ENCODE measurements at regions not wholly inside any gene's neighbourhood (a gene's known extent, or its start where the extent isn't known, plus 50 kb on each side); places are given as distances from the start of the nearest gene placed in this dataset.

- TF ChIP-seq, protein P1, sequence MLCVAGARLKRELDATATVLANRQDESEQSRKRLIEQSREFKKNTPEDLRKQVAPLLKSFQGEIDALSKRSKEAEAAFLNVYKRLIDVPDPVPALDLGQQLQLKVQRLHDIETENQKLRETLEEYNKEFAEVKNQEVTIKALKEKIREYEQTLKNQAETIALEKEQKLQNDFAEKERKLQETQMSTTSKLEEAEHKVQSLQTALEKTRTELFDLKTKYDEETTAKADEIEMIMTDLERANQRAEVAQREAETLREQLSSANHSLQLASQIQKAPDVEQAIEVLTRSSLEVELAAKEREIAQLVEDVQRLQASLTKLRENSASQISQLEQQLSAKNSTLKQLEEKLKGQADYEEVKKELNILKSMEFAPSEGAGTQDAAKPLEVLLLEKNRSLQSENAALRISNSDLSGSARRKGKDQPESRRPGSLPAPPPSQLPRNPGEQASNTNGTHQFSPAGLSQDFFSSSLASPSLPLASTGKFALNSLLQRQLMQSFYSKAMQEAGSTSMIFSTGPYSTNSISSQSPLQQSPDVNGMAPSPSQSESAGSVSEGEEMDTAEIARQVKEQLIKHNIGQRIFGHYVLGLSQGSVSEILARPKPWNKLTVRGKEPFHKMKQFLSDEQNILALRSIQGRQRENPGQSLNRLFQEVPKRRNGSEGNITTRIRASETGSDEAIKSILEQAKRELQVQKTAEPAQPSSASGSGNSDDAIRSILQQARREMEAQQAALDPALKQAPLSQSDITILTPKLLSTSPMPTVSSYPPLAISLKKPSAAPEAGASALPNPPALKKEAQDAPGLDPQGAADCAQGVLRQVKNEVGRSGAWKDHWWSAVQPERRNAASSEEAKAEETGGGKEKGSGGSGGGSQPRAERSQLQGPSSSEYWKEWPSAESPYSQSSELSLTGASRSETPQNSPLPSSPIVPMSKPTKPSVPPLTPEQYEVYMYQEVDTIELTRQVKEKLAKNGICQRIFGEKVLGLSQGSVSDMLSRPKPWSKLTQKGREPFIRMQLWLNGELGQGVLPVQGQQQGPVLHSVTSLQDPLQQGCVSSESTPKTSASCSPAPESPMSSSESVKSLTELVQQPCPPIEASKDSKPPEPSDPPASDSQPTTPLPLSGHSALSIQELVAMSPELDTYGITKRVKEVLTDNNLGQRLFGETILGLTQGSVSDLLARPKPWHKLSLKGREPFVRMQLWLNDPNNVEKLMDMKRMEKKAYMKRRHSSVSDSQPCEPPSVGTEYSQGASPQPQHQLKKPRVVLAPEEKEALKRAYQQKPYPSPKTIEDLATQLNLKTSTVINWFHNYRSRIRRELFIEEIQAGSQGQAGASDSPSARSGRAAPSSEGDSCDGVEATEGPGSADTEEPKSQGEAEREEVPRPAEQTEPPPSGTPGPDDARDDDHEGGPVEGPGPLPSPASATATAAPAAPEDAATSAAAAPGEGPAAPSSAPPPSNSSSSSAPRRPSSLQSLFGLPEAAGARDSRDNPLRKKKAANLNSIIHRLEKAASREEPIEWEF (IDR thresholded peaks at IDR 0.05; ENCODE audit: insufficient replicate concordance, low read depth, low read length) = no peak
- TF ChIP-seq, protein P2, sequence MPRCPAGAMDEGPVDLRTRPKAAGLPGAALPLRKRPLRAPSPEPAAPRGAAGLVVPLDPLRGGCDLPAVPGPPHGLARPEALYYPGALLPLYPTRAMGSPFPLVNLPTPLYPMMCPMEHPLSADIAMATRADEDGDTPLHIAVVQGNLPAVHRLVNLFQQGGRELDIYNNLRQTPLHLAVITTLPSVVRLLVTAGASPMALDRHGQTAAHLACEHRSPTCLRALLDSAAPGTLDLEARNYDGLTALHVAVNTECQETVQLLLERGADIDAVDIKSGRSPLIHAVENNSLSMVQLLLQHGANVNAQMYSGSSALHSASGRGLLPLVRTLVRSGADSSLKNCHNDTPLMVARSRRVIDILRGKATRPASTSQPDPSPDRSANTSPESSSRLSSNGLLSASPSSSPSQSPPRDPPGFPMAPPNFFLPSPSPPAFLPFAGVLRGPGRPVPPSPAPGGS (IDR thresholded peaks at IDR 0.05; ENCODE audit: borderline replicate concordance, insufficient read depth, low read depth, low read length, poor library complexity, severe bottlenecking) = no peak
- TF ChIP-seq ZBTB33 (IDR thresholded peaks at IDR 0.05) (no peak), ATF2 (IDR thresholded peaks at IDR 0.05; ENCODE audit: low read length) (no peak), FOXM1 (IDR thresholded peaks at IDR 0.05; ENCODE audit: low read depth, low read length) (no peak), NFYA (IDR thresholded peaks at IDR 0.05; ENCODE audit: borderline replicate concordance, low read depth, low read length) (no peak), NR2C2 (IDR thresholded peaks at IDR 0.05; ENCODE audit: borderline replicate concordance, control insufficient read depth, insufficient read length, low read depth) (no peak), NBN (IDR thresholded peaks at IDR 0.05) (no peak), ZSCAN29 (IDR thresholded peaks at IDR 0.05) (no peak)
These were observed 1390.5 kb upstream of the CELF4 start (continued) for GRCh38 chr18:38956068-38956467.

All from GM12878 (cell line).